NCI-H345 treated with DMSO at 0.1 percent for 48 hours (cell line): ENCODE measurements at regions not wholly inside any gene's neighbourhood (a gene's known extent, or its start where the extent isn't known, plus 50 kb on each side); places are given as distances from the start of the nearest gene placed in this dataset.
"Not testable (repeated sequence)": the region's sequence is repeated elsewhere in the genome, so short reads cannot be mapped to it uniquely, and the experiment has no call there.

Experiments used
- DNase-seq: peaks from one replicate; lab custom pipeline; 2025; ENCODE audit not compliant: unreplicated experiment; lab: John Stamatoyannopoulos, UW

DNA sequence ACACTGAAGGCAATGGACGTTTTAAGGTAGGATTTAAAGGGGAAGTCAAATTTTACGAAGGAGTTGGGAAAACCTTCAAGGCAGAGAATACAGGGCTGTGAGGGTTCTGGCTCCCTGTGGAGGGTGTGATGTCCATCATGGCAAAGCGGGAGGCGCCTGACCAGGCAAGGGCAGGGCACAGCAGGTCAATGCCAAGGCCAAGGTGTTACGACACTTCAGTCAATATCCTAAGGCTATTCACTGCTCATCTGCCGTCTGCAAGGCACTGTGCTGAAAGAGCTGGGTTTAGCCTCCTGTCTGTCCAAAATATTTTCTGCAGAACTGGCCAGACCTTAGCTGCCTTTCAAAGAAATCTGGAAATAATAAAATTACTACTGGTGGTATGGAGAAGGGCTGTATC lies 297.9 kb upstream of the MGMT start:
- DNase-seq: no peak

DNA sequence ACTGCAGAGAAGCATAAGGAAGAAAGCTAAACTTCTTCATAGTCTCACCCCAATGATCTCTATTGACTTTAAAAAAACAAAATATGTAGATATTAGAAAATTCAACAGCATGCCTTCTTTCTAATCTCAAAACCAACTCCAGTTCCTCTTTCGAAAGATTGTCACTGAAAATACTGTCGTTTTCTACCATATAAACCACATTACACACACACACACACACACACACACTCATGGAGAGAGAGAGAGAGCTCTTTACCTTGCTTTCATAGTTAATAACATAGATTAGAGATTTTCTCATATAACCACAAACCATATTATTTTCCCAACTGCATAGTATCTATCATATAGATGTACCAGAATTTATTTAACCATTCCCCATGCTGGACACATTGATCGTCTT lies 296.2 kb upstream of the MGMT start:
- DNase-seq: no peak

DNA sequence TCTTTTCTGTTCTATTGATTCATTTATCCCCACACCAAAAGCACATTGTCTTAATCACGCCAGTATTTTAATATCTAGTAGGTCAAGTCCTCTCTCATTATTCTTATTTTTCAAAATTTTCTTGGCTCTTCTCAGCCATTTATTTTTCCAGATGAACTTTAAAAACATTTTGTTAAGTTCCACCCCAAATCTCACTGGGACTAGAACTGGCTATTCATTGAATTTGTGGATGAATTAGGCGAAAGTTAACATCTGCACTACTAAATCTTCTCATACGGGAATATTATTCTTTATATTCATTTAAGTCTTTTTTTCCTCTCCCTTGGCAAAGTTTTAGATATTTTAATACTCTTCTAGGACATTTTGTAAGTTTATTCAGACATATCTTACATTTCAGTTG lies 295.2 kb upstream of the MGMT start:
- no peak for DNase-seq

DNA sequence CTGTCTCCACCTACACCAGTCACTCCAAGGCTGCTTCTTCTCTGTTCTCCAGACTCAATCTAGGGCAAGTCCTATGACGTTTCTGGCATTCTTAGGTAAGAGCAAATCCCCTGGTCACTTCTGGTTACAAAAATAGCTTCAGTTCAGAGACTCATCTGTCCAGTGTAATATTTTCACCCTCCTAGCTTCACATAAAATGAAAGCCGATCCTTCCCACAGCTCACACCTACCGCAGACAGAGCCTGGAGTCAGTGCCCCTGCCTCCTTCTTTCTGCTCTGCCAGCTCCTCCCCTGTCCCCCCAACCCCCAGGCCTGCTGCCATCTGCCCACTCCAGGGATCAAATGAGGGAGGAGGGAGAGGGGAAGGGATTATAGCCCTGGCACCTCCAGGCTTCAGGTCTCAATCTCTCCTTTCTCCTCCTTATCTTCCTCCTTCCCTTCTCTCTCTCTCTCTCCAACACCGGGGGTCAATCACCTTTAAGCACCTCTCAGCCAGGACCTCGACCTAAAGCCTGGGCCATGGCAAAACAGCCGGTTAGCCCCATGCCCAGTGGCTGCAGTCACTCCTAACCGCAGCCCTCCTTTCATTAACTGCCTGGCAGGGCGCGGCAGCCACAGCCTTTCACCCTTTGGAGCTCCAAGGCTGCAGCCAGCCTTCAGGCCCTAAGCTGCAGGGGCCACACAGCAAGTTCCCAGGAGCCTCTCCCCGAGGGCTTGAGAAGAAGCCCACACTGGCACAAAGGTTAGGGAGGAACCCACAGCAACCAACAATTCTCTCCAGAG lies 292.6 kb upstream of the MGMT start:
- DNase-seq: no peak

DNA sequence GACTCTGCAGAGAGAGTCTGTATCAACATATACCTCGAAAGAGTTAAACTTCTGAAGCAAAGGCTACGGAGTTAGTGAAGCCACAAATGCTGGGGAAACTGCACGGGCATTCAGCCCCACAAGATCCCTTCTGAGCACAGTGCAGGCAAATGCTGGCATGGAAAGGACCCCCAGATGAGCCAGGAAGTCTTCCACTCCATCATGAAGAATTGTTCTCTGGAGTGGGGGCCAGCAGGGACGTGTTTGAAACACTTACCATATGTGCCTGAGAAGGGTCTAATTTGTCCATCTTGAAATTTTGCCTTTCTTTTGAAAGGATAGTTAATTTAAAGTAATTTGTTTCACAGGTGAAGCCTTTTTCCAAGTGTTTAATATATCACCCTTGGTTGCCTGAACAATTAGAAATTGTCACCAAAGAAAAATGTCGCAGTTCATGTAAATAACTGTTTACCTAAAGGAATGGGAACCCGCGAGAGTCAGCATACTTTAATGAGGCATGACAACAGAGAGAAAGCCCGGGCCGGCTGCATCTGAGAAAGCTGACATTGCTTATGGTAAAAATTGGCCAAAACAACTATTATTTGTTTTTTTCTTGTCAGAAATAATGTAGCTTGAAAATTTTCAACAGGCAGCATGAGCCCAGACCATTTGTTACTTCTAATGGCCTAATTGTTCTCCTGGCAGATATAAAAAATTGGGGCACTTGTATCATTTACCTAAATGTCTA lies 287.6 kb upstream of the MGMT start:
- DNase-seq: no peak

DNA sequence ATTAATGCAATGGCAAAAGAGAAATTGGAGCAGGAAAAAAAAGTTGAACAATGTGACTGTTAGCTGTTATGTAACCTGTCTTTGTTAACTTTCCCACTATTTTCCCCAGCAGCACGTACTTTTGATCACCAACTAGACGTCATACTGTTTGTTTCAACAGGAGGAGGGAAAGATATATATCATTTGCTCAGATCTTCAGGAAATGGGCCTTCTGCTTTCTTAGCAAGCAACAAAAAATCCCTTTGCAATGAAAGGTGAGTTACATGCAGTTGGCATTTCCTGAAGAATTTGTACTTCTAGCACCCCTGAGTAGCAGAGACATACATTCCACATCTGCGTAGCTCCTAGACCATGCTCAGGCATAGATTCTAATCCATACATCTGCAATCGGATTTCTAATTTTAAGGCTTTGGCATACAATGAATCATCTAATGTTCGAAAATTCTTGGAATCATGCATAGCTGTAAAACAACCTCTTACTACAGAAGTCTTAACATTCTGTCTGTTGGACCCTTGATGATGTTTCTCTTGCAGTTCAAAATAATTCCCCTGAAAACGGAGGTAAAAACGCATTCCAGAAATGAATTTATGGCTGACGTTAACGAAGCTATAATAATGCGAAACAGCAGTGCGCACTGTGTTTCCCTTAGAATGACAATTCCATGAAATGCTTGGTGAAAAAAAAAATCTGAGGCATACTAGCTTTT lies 286.9 kb upstream of the MGMT start:
- DNase-seq: no peak

DNA sequence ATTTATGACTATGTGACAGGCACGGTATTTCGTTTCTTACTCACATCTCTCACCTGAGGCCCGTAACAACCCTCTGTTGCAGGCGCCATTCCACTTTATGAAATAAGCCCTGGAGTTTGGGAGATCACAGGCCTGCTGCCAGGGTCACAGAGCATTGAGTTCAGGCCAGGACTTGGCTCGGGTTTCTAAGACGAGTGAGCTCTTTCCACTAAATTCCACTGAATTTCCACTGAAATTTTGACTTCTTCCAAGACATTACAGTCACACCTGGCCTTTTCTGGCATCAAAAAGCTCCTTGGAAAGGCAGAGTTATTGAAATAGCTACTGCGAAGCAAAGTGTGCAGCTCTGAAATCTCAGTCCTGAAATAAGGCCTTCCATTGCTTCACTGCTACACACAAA lies 282.8 kb upstream of the MGMT start:
- no peak for DNase-seq

DNA sequence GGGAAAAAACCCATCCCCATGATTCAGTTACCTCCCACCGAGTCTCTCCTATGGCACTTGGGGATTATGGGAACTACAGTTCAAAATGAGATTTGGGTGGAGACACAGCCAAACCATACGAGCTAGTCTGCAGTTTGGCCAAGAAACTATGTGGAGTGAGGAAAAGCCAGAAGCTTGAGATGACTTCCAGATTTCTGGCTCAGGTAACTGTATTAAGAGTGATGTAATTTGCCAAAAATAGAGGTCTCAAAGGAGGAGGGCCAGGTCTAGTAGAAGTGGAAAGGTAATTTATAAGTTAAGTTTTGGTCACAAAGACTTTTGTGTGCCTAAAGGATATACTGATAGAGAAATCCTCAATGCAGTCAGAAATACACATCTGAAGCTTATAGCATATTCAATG lies 279.7 kb upstream of the MGMT start:
- no peak for DNase-seq

DNA sequence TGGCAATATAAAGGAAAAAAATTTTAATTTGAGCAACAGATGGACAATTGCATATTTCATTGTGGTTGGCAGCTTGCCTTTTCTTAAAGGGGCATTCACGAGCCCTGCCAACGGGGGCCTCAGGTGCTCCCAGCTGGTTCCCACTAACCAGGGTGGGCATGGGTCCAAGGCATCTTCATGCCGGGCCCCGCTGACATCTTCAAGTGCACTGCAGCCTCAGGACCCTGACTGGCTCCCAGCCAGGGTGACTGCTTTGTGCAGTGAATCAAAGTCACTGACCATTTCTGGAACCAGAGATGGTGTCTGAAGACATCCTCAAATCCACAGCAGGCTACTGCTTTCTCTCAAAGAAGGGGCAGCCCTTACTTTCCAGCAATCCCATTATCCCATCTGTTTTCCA lies 275.2 kb upstream of the MGMT start:
- DNase-seq: no peak

DNA sequence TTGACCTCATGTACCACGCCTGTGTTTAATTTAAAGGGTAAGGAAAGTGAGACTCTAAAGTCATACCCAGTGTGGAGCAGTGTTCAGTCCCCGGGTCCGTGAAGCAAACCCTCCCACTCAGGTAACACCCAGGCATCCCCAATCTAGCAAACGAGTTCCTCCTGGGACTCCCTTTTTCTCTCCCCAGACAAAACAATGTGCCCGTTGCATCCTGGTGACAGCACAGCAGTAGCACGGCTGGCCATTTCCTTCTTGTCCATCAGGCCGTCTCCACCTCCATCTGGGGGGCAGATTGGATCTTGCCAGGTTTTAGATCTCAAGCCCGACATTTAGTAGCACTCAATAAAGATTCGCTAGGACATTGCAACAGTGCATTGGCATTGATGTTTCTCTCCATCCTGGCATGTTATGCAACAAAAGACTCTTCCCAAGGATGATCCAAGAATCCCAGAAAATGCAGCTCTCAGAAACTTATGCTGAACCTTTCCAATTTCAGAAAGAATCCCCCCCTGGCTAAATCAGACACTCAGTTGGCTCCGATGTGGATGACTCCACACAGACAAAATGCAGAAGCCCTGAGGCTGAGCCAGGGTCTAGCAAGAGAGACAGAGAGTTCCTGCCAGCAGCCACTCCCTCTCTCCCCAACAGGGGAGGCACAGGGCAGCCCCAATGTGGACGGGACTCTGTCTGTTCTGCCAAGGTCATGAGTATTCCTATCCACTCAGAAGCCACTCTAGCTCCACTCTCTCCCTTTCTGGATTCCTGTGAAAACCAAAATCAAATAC lies 274.5 kb upstream of the MGMT start:
- no peak for DNase-seq

DNA sequence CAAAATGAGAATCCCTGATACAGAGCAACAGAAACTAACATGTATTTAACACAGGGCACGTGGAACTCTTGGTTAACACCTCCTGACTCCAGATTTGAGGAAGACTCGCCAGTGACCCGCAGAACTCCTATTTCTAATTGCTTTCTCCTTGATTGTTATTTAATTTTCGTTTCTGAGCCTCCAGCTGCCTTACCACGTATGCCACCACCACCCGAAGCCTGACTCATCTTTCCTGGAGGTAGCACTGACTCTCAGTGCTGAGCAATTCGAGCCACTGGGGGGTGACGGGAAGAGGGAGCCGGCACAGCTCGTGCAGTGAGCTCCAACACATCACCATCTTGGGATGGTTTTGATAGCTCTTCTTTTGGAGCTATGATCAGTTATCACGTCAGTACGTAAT lies 273.9 kb upstream of the MGMT start:
- DNase-seq: no peak

DNA sequence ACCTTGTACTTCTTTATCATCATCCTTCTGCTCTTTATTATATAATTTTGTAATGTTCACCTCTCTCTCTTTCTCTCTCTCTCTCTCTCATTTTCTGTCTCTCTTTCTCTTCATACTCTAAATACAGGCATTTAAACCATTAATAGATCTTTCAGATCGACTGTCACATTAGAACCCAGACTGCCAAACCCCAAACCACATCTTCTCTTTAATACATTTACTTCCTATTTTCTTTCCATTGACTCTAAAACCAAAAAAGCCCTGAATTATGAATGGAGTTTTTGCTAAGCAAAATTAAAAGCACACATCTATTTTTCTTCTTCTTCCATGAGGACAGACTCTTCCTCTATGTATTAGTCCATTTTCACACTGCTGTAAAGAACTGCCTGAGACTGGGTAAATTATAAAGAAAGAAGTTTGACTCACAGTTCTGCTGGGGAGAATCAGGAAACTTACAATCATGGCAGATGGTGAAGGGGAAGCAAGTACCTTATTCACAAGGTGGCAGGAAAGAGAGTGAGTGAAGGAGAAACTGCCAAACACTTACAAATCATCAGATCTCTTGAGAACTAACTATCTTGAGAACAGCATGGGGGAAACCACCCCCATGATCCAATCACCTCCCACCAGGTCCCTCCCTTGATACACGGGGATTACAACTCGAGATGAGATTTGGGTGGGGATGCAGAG lies 272.7 kb upstream of the MGMT start:
- DNase-seq: no peak

DNA sequence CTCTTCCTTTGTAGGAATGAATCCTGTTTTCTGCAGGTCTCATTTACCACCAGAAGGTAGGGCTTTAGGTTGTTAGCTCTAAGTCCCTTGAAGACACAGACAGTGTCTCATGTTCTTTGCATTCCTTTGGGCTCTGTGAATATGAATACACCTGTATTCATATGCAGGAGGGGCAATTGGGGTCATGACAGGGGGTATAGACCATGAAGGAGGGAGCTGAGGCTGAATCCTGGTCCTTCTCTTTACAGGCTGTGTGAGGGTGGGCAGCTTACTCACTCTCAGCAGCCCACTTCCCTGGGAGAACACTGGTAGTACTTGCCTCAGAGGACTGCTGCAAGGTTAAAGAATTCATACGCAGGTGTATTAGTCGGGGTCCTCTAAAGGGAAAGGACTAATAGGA lies 267.2 kb upstream of the MGMT start:
- no peak for DNase-seq

DNA sequence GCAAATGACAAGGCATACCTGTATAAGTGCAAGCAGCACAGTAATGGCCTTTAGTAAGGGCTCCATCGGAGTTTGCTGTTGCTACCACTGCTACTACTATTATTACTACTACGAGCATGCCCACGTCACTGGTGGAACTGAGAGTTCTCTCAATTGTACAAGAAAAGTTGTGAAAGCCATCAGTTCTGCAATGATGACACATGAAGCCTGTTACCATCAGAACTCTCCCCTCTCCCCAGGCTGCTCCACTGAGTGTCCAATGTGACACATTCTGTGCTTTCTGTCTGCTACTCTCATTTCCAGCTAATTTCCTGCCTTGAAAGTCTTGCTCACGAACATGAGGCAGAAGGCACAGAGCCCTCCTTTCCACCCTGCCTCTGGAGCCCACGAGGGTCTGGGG lies 263.2 kb upstream of the MGMT start:
- DNase-seq: no peak

DNA sequence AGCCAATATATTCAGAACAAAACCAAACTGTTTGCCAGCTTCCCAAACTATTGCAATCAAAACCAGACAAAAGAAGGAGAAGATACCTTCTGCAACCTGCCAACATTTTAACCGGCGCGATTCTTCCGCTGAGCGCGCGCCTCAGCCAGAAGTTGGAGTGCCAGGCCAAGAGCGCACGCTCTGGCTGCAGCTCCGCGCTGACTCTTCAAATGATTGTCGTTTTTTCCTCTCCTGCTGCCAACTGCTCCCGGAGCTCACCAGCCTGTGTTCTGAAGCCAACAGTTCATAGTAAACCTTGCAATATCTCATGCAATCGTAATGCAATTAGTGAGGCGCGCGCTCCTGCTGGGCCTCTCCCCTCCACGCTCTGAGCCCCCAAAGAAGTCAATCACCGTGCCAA lies 259.7 kb upstream of the MGMT start:
- DNase-seq: no peak

DNA sequence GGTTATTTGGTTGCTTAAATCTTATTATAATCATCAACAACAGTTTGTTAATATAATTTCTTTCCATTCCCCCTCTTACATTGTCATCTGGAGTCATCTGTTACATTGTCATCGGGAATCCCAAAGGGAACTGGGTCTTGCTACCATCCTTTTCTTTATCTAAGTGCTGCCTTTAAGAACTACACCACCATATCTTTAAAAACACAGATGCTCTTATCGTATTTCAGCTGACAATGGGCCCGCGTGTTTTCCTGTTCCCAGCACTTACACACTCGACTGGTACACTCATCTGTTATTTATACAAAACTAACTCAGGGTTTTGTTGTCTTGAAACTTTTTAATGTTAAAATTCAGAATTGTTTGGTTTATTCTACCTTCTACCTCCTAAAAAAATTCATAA lies 256.2 kb upstream of the MGMT start:
- DNase-seq: no peak

DNA sequence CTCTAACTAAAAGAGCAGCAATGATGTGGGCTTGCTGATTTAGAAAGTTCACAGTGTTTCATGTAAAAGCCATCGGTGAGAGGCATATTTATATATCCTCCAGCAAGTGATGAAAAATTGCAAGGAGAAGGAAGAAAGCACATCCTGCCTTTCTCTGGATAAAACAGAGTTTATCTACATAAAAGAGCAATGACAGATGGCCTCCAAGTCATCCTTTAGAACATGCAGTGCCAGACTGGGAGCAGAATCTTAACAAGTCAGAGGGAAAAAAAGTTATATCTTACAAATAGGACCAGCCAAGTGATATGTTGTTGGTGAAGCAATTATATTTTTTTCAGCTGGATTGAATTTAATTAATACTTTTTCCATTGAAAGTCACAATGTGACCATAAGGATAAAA lies 253.8 kb upstream of the MGMT start:
- DNase-seq: no peak

DNA sequence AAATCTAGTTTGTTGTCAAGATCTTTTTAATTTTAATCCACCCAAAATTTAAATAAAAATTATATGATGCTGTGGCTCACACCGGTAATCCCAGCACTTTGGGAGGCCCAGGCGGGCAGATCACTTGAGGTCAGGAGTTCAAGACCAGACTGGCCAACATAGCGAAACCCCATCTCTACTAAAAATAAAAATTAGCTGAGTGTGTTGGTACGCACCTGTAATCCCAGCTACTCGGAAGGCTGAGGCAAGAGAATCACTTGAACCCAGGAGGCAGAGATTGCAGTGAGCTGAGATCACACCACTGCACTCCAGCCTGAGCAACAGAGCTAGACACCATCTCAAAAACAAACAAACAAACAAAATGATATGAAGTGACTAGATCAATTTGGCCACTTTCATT lies 253.0 kb upstream of the MGMT start:
- DNase-seq: not testable (repeated sequence)

DNA sequence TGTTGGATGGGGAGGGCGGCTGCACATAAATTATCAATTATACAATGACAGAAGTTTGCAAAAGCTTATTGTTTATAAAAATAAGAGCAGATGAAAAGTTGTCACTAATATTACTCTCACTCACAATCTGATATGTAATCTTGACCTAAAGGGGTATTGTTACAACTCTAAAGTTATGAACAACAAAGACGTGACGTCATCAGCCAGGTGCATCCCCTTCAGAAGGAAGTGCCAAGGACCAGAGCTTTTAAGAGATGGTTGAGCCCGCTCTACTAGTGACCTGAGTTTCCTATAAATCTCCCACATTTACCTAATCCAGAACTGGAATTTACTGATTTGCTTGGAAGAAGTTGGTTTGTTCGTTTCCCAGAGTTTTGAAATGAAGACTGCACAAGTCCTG lies 247.7 kb upstream of the MGMT start:
- DNase-seq: no peak

DNA sequence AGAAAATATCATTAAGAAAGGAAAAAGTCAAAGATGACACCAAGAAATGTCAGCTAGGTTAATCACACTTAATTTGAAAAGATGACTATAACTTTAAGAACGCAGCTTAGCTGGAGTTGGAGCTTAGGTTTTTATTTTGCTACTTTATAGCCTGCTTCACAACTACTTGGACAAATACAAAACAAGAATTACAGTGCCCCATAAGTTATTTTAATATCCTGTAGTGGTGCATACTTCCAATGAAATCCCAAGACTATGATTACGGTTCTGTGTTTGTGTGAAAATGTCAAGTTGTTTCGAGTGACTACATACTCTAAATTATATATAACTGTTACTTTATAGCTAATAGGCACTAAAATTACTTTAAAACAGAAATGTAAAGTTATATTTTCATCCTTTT lies 244.6 kb upstream of the MGMT start:
- no peak for DNase-seq

DNA sequence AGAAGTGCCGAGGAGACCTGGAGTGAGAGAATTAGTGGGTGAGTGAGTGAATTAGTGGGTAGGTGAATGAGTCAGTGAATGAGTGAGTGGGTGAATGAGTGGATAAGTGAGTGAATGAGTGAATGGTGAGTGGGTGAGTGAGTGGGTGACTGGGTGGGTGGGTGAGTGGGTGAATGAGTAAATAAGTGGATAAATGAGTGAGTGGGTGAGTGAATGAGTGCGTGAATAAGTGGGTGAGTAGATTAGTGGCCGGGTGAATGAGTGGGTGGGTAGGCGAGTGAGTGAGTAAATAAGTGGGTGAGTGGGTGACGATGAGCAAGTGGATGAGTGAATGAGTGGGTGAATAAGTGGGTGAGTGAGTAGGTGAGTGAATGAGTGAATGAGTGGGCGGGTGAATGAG lies 243.7 kb upstream of the MGMT start:
- no peak for DNase-seq
